GM12872 (cell line): ENCODE measurements at regions not wholly inside any gene's neighbourhood (a gene's known extent, or its start where the extent isn't known, plus 50 kb on each side); places are given as distances from the start of the nearest gene placed in this dataset.

Experiments
- CTCF ChIP-seq: IDR thresholded peaks from 3 replicates; pipeline ENCODE4 v1.5.1; 2011; ENCODE audit warnings: low read depth, mild to moderate bottlenecking, low read length, moderate library complexity; ENCODE audit not compliant: insufficient read depth

- TF ChIP-seq CTCF: no peak
These were observed 111.9 kb upstream of the NRBF2 start for GRCh38 chr10:63021225-63021624.

GRCh38 chr10:63013755-63014154 is 119.4 kb upstream of the NRBF2 start:
- TF ChIP-seq CTCF: no peak

GRCh38 chr10:63012623-63013022 is 120.5 kb upstream of the NRBF2 start:
- no peak for TF ChIP-seq CTCF

GRCh38 chr10:63010203-63010602 is 122.9 kb upstream of the NRBF2 start:
- no peak for TF ChIP-seq CTCF

GRCh38 chr10:63008491-63008890 is 124.6 kb upstream of the NRBF2 start:
- no peak for TF ChIP-seq CTCF

- no peak for TF ChIP-seq CTCF
These were observed 126.0 kb upstream of the NRBF2 start for GRCh38 chr10:63007112-63007511.

- TF ChIP-seq CTCF: no peak
These were observed 127.9 kb upstream of the NRBF2 start for GRCh38 chr10:63005246-63005645.
